H1 (cell line): ENCODE measurements at regions not wholly inside any gene's neighbourhood (a gene's known extent, or its start where the extent isn't known, plus 50 kb on each side); places are given as distances from the start of the nearest gene placed in this dataset.

ENCODE experiments used
- CTCF ChIA-PET: fragments of 300-600 bp; sonication (Branson Sonifier 250); formaldehyde crosslinking; loops from one replicate; lab custom pipeline; 2021; ENCODE audit not compliant: partially characterized antibody; lab: Charles Lee
- POLR2A ChIA-PET: fragments of 300-600 bp; sonication (Branson Sonifier 250); formaldehyde crosslinking; loops from one replicate; lab custom pipeline; 2021; ENCODE audit warnings: inconsistent platforms; ENCODE audit not compliant: partially characterized antibody; lab: Charles Lee
- DNase-seq, 2 experiments: peaks; one replicate each; pipeline versions ENCODE4 v3.0.0 to v3.0.0-alpha.2; 2010 to 2022; ENCODE audit warnings: low spot score in 2 of 2, low read depth in 1 of 2, mixed read lengths in 1 of 2
- FAIRE-seq: peaks from 2 replicates; lab custom pipeline; 2011; peaks lifted over from hg19 to GRCh38; lab: Jason Lieb, UNC
- H2AFZ ChIP-seq: 2 replicates; pipeline ENCODE4 v1.8.1; 2012; ENCODE audit warnings: low read length, inconsistent platforms
- H2AK5ac ChIP-seq: 2 replicates; pipeline ENCODE4 v1.6.1; 2013; ENCODE audit warnings: low read depth, low read length
- H2BK120ac ChIP-seq: replicated peaks from 2 replicates; pipeline ENCODE3; 2013; ENCODE audit warnings: low read depth, low read length, inconsistent platforms
- H2BK12ac ChIP-seq: 2 replicates; pipeline ENCODE4 v1.6.1; 2013; ENCODE audit warnings: low read depth, low read length
- H2BK15ac ChIP-seq: 2 replicates; pipeline ENCODE4 v1.6.1; 2013; ENCODE audit warnings: low read length
- H2BK20ac ChIP-seq: 2 replicates; pipeline ENCODE4 v1.6.1; 2013; ENCODE audit warnings: low read length
- H2BK5ac ChIP-seq: 2 replicates; pipeline ENCODE4 v1.6.1; 2013; ENCODE audit warnings: low read depth, low read length
- H3K14ac ChIP-seq: 2 replicates; pipeline ENCODE4 v1.6.1; 2013; ENCODE audit warnings: inconsistent platforms; ENCODE audit not compliant: insufficient read length
- H3K18ac ChIP-seq: 2 replicates; pipeline ENCODE4 v1.6.1; 2013; ENCODE audit warnings: low read length; ENCODE audit errors: extremely low read depth
- H3K23ac ChIP-seq: 2 replicates; pipeline ENCODE4 v1.6.1; 2013; ENCODE audit warnings: inconsistent platforms; ENCODE audit not compliant: insufficient read length
- H3K23me2 ChIP-seq: 2 replicates; pipeline ENCODE4 v1.6.1; 2013; ENCODE audit warnings: low read depth, low read length
- H3K27ac ChIP-seq: 2 replicates; pipeline ENCODE4 v1.6.1; 2011; ENCODE audit warnings: low read depth, low read length, inconsistent platforms
- H3K27me3 ChIP-seq, 4 experiments: replicated peaks in 1 of 4; 1 replicate in 1 of 4; 2 replicates in 3 of 4; pipeline versions ENCODE4 v1.6.1 to v1.8.1; 2011 to 2013; ENCODE audit warnings: low read length in 3 of 4, mild to moderate bottlenecking in 3 of 4, inconsistent platforms in 2 of 4, mixed read lengths in 2 of 4, moderate library complexity in 1 of 4; ENCODE audit not compliant: control insufficient read depth in 3 of 4, insufficient read depth in 3 of 4; ENCODE audit errors: extremely low read depth in 1 of 4
- H3K36me3 ChIP-seq, 4 experiments: 2 replicates each; pipeline versions ENCODE4 v1.6.1 to v1.8.1; 2011 to 2013; ENCODE audit warnings: mild to moderate bottlenecking in 4 of 4, low read length in 3 of 4, moderate library complexity in 2 of 4, control low read depth in 1 of 4, inconsistent platforms in 1 of 4; ENCODE audit not compliant: insufficient read depth in 4 of 4, control insufficient read depth in 2 of 4
- H3K4ac ChIP-seq: replicated peaks from 2 replicates; pipeline ENCODE3; 2013; ENCODE audit warnings: low read length, low read depth, mixed read lengths, inconsistent platforms; ENCODE audit not compliant: insufficient read length
- H3K4me1 ChIP-seq, 4 experiments: replicated peaks in 1 of 4; 1 replicate in 1 of 4; 2 replicates in 3 of 4; pipeline versions ENCODE4 v1.6.1 to v1.8.1; 2011 to 2013; ENCODE audit warnings: low read length in 3 of 4, inconsistent platforms in 2 of 4, mixed read lengths in 1 of 4; ENCODE audit not compliant: insufficient read depth in 4 of 4, control insufficient read depth in 3 of 4
- H3K4me2 ChIP-seq, 2 experiments: 2 replicates each; pipeline versions ENCODE4 v1.6.1 to v1.8.1; 2011 to 2013; ENCODE audit warnings: low read depth in 2 of 2, low read length in 2 of 2, control low read depth in 1 of 2, inconsistent platforms in 1 of 2, mild to moderate bottlenecking in 1 of 2; ENCODE audit not compliant: insufficient read depth in 1 of 2
- H3K4me3 ChIP-seq, 4 experiments: fragments of 200-600, 300-600 bp in 1 of 4; sonication (generic), shearing (Covaris generic), sonication (Bioruptor Twin) in 1 of 4; 2 replicates each; pipeline versions ENCODE4 v1.5.1 to v1.8.1; 2011 to 2016; ENCODE audit warnings: low read length in 4 of 4, low read depth in 3 of 4, control low read depth in 2 of 4, inconsistent platforms in 2 of 4, mild to moderate bottlenecking in 2 of 4, mixed read lengths in 1 of 4, moderate library complexity in 1 of 4; ENCODE audit not compliant: insufficient read depth in 2 of 4; ENCODE audit errors: extremely low read depth in 1 of 4
- H3K56ac ChIP-seq: replicated peaks from 2 replicates; pipeline ENCODE3; 2013; ENCODE audit warnings: low read depth, mild to moderate bottlenecking, mixed read lengths, low read length, inconsistent platforms; ENCODE audit not compliant: insufficient read length
- H3K79me1 ChIP-seq: 2 replicates; pipeline ENCODE4 v1.6.1; 2013; ENCODE audit warnings: low read depth, low read length, control low read depth
- H3K79me2 ChIP-seq, 2 experiments: 2 replicates each; pipeline versions ENCODE4 v1.6.1 to v1.8.1; 2012 to 2013; ENCODE audit warnings: low read length in 2 of 2, mild to moderate bottlenecking in 2 of 2, inconsistent platforms in 1 of 2; ENCODE audit not compliant: insufficient read depth in 2 of 2, control insufficient read depth in 1 of 2
- H3K9ac ChIP-seq, 4 experiments: replicated peaks in 1 of 4; 1 replicate in 1 of 4; 2 replicates in 3 of 4; pipeline versions ENCODE4 v1.6.1 to v1.8.1; 2011 to 2013; ENCODE audit warnings: low read depth in 3 of 4, low read length in 3 of 4, control low read depth in 2 of 4, mild to moderate bottlenecking in 2 of 4, moderate library complexity in 2 of 4, inconsistent platforms in 1 of 4; ENCODE audit errors: extremely low read depth in 1 of 4
- H3K9me3 ChIP-seq, 2 experiments: 2 replicates each; pipeline versions ENCODE4 v1.6.1 to v1.8.1; 2012 to 2013; ENCODE audit warnings: mild to moderate bottlenecking in 2 of 2, moderate library complexity in 2 of 2, control low read depth in 1 of 2, inconsistent platforms in 1 of 2, low read depth in 1 of 2, low read length in 1 of 2, mixed read lengths in 1 of 2; ENCODE audit not compliant: insufficient read depth in 2 of 2
- H4K20me1 ChIP-seq, 2 experiments: replicated peaks in 1 of 2; 2 replicates each; pipeline versions ENCODE3 to v1.8.1; 2011 to 2013; ENCODE audit warnings: inconsistent platforms in 2 of 2, low read length in 2 of 2, mild to moderate bottlenecking in 1 of 2; ENCODE audit not compliant: insufficient read depth in 2 of 2, control insufficient read depth in 1 of 2
- H4K5ac ChIP-seq: 2 replicates; pipeline ENCODE4 v1.6.1; 2013; ENCODE audit warnings: low read length, low read depth, mixed read lengths, inconsistent platforms; ENCODE audit not compliant: insufficient read length
- H4K8ac ChIP-seq: 2 replicates; pipeline ENCODE4 v1.8.0; 2013; ENCODE audit warnings: mild to moderate bottlenecking, moderate library complexity, low read length, inconsistent platforms; ENCODE audit not compliant: insufficient read depth; ENCODE audit errors: extremely low read depth
- H4K91ac ChIP-seq: replicated peaks from 2 replicates; pipeline ENCODE3; 2013; ENCODE audit warnings: low read length, mixed read lengths, inconsistent platforms; ENCODE audit not compliant: insufficient read length
- ASH2L ChIP-seq: fragments of 200-600, 300-600 bp; sonication (generic); IDR thresholded peaks from one replicate; pipeline ENCODE4 v1.7.1; 2017; ENCODE audit warnings: low read length
- BACH1 ChIP-seq: IDR thresholded peaks from 2 replicates; pipeline ENCODE4 v1.6.1; 2012; ENCODE audit warnings: low read length, improper control_type of control experiment
- CBX5 ChIP-seq: fragments of 300-800, 300-1000 bp; sonication (generic); IDR thresholded peaks from 2 replicates; pipeline ENCODE4 v1.7.1; 2016; ENCODE audit warnings: antibody characterized with exemption, low read length, low read depth
- CHD2 ChIP-seq: IDR thresholded peaks from 2 replicates; pipeline ENCODE4 v1.6.1; 2012; ENCODE audit warnings: low read length, improper control_type of control experiment
- CTBP2 ChIP-seq: IDR thresholded peaks from 2 replicates; pipeline ENCODE4 v1.7.0; 2011; ENCODE audit warnings: borderline replicate concordance, mild to moderate bottlenecking, moderate library complexity, mixed read lengths, low read length; ENCODE audit not compliant: insufficient read depth, insufficient read length
- EP300 ChIP-seq, 2 experiments: IDR thresholded peaks; 1 replicate in 1 of 2; 2 replicates in 1 of 2; pipeline ENCODE4 v1.6.1; 2011 to 2012; ENCODE audit warnings: low read depth in 2 of 2, low read length in 2 of 2, mild to moderate bottlenecking in 2 of 2, borderline replicate concordance in 1 of 2, inconsistent platforms in 1 of 2, moderate library complexity in 1 of 2
- HDAC6 ChIP-seq: IDR thresholded peaks from one replicate; pipeline ENCODE4 v1.7.1; 2012; ENCODE audit warnings: low read depth, mild to moderate bottlenecking, inconsistent platforms, low read length, moderate library complexity
- NANOG ChIP-seq: IDR thresholded peaks from 2 replicates; pipeline ENCODE4 v1.6.1; 2011; ENCODE audit warnings: low read length, low read depth, mild to moderate bottlenecking, inconsistent platforms; ENCODE audit not compliant: insufficient read depth, poor library complexity, severe bottlenecking
- NRF1 ChIP-seq: IDR thresholded peaks from 2 replicates; pipeline ENCODE4 v1.6.1; 2011; ENCODE audit warnings: mild to moderate bottlenecking, low read depth, low read length, improper control_type of control experiment
- POLR2A ChIP-seq, 2 experiments: IDR thresholded peaks; 1 replicate in 1 of 2; 2 replicates in 1 of 2; pipeline ENCODE4 v1.6.1; 2011; ENCODE audit warnings: low read depth in 2 of 2, low read length in 2 of 2, mild to moderate bottlenecking in 2 of 2; ENCODE audit errors: control extremely low read depth in 1 of 2
- POU5F1 ChIP-seq: IDR thresholded peaks from 2 replicates; pipeline ENCODE4 v1.6.1; 2011; ENCODE audit warnings: low read depth, mild to moderate bottlenecking, low read length, moderate library complexity
- RBBP5 ChIP-seq: IDR thresholded peaks from 2 replicates; pipeline ENCODE4 v1.7.1; 2012; ENCODE audit warnings: low read depth, mild to moderate bottlenecking, inconsistent platforms, low read length, moderate library complexity, borderline replicate concordance
- RXRA ChIP-seq: IDR thresholded peaks from 2 replicates; pipeline ENCODE4 v1.6.1; 2011; ENCODE audit warnings: low read depth, mild to moderate bottlenecking, low read length, moderate library complexity; ENCODE audit not compliant: insufficient read depth
- SIN3A ChIP-seq, 2 experiments: IDR thresholded peaks in 1 of 2; conservative IDR thresholded peaks in 1 of 2; 2 replicates each; pipeline ENCODE4 v1.6.1; 2011 to 2012; ENCODE audit warnings: low read length in 2 of 2, improper control_type of control experiment in 1 of 2, low read depth in 1 of 2, mild to moderate bottlenecking in 1 of 2
- SP4 ChIP-seq: IDR thresholded peaks from 2 replicates; pipeline ENCODE4 v1.6.1; 2012; ENCODE audit warnings: low read length, inconsistent platforms
- TEAD4 ChIP-seq: IDR thresholded peaks from 2 replicates; pipeline ENCODE4 v1.6.1; 2012; ENCODE audit warnings: low read depth, low read length, inconsistent platforms, mixed read lengths
- ZNF274 ChIP-seq: IDR thresholded peaks from 2 replicates; pipeline ENCODE4 v1.7.0; 2012; ENCODE audit warnings: low read length, borderline replicate concordance; ENCODE audit errors: extremely low read depth

- no peak overlapping the region for H3K4me3 ChIP-seq
- no peak overlapping the region for H4K5ac ChIP-seq
- H3K9ac ChIP-seq: no peak overlapping the region
- H3K14ac ChIP-seq: no peak overlapping the region
- no peak overlapping the region for H3K18ac ChIP-seq
- FAIRE-seq (no peak), DNase-seq (no peak)
- no peak overlapping the region for H3K23ac ChIP-seq
- H3K4ac ChIP-seq: no peak overlapping the region
- no peaks in the 10 kb centered on the region for H3K27me3 ChIP-seq
- H3K79me2 ChIP-seq: no peaks in the 10 kb centered on the region
- H3K23me2 ChIP-seq: peaks cover 3% of the 10 kb centered on the region; the same call in 1 of the 2 replicates
- no peak overlapping the region for H2BK20ac ChIP-seq
- H3K56ac ChIP-seq: no peak overlapping the region
- no peak overlapping the region for H4K91ac ChIP-seq
- H3K4me2 ChIP-seq: no peak overlapping the region
- H3K36me3 ChIP-seq: no peaks in the 10 kb centered on the region
- H3K9me3 ChIP-seq: no peaks in the 10 kb centered on the region
- H4K20me1 ChIP-seq: no peaks in the 10 kb centered on the region
- no peak overlapping the region for H2AK5ac ChIP-seq
- no peaks in the 10 kb centered on the region for H3K79me1 ChIP-seq
- ChIA-PET POLR2A (no interaction called here), CTCF (no interaction called here)
- no peak overlapping the region for H2AFZ ChIP-seq
- no peak overlapping the region for H2BK120ac ChIP-seq
- H3K27ac ChIP-seq: no peak overlapping the region
- no peak overlapping the region for H4K8ac ChIP-seq
- no peaks in the 10 kb centered on the region for H3K4me1 ChIP-seq
- no peak overlapping the region for H2BK15ac ChIP-seq
- H2BK12ac ChIP-seq: no peak overlapping the region
- H2BK5ac ChIP-seq: no peak overlapping the region
- no peak for TF ChIP-seq RBBP5
- no peak for TF ChIP-seq POLR2A (IDR thresholded peaks at IDR 0.05; ENCODE audit: control extremely low read depth in 1 of 2, low read depth in 2 of 2, low read length in 2 of 2)
- TF ChIP-seq SP4: no peak
- TF ChIP-seq ZNF274: no peak
- no peak for TF ChIP-seq ASH2L
- no peak for TF ChIP-seq BACH1
- TF ChIP-seq NANOG: no peak
- TF ChIP-seq TEAD4: no peak
- no peak for TF ChIP-seq EP300 (IDR thresholded peaks at IDR 0.05; ENCODE audit: borderline replicate concordance in 1 of 2, low read depth in 2 of 2, low read length in 2 of 2)
- no peak for TF ChIP-seq SIN3A (conservative IDR thresholded peaks at IDR 0.05 in 1 of 2, IDR thresholded peaks at IDR 0.05 in 1 of 2; ENCODE audit: low read depth in 1 of 2, low read length in 2 of 2)
- no peak for TF ChIP-seq POU5F1
- TF ChIP-seq HDAC6: no peak
- no peak for TF ChIP-seq RXRA
- TF ChIP-seq NRF1: no peak
- TF ChIP-seq CHD2: no peak
- TF ChIP-seq CBX5: no peak
- TF ChIP-seq CTBP2: no peak
Measured at GRCh38 chr13:40213779-40214178, 452.7 kb downstream of the FOXO1 start.
